Right renal pelvis (tissue), 4 donors: ENCODE measurements at regions not wholly inside any gene's neighbourhood (a gene's known extent, or its start where the extent isn't known, plus 50 kb on each side); places are given as distances from the start of the nearest gene placed in this dataset.

Source experiments
- DNase-seq, 4 donors: peaks; one replicate each; pipeline ENCODE4 v3.0.0-alpha.2; 2013; ENCODE audit warnings: low read depth in 4 of 4, low spot score in 3 of 4, missing footprints in 1 of 4

DNA sequence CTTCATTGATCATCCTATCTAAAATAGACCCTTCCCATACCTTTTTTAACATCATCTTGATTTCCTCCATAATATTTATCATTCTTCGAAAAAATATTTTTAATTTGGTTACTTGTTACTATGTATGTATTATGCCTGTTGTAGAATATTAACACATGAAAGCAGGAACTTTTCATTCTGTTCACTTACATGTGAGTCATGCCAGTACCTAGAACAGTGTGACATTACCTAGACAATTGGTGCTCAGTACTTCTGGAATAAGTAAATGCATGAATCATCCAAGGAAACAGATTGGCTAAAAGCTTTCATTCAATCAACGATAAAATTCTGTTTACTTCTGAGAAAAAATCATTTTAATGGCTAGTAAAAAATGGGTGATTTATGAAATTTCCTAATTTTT, 76.4 kb downstream of the CXXC4 start:
- DNase-seq, result no peak

DNA sequence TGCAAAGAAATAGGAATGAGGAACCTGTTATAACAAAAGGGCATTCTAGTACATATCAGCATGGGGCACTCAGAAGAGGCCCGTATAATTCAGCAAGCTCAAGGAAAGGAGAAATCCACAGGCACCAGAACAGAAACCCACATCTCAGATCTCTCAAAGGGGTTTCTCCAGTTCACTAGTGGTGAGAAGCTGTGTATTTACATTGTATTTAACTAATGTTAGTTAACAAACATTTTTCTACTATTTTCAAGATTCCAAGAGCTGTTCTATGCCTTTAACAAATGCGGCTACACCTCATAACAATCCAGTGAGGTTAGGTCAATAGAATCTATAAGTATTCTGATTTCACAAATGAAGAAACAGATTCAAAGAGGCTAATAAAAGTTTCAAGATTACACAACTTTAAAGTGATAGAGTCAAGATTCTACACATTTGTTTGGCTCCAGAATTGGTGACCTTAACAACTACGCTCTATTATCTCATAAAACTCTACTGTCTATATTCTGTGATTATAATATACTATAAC, 77.3 kb downstream of the CXXC4 start:
- DNase-seq, result no peak

DNA sequence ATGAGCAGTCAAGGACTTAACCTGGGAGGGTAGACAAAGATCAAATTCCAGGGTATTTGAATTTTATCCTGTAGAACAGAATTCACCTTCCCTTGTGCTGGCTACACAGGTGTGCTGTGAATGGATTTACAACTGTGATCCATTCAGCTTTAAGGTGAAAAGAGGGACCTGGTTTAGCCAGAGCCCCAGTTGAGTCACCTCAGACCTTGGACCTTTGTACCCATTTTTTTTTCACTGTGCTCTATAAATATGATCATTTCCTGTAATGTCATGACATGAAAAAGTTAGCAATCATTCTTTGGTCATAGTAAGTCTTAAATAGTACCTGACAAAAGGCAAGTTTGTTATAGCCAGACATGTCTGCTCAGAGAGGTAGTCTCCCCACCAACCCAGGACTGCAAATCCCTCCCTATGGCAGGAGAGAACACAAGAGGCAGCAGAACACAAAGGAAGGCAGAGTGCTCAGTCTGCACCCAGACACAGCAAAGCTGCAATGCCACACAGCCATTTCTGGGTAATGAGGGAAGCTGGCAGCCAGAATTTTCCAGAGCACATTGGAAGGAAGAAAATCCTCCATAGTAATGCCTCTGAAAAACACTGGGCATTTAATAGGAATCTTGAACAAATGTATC, 77.9 kb downstream of the CXXC4 start:
- DNase-seq, result no peak

DNA sequence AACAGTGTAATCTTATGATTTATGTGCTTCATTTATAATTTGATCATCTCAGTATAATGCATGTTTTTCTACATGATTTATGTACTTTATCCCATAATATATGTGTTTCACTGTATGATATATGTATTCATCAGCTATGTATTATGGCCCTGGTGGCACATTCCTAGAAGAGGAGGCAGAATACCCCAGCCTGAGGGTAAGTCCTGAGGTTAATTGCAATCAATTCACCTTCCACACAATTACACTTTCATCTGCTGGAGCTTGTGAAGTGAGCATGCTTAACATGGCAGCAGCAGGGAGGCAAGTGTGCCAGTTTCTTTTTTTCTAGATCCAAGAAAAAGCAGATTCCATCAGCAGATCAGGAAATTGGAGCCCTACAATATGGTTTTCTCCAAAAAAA, 81.2 kb downstream of the CXXC4 start:
- no peak for DNase-seq

DNA sequence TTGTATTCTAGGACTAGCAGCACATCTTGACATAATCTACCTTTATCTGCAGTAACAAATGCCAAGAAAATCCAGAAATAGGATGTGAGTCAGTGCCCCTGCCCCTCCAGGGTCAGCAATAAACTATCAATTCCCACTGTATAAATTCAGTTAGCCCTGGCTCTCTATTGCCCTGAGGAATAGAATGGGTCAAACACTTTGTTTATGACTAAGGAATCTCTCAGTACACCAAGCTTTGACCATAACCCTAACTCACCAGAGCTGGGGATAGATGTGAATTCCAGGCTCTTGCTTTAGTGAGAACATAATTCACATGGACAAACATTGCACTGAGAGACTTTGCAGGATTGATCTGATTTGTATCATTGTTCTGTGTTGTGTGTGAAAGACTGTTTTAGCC, 82.3 kb downstream of the CXXC4 start:
- DNase-seq, result no peak

DNA sequence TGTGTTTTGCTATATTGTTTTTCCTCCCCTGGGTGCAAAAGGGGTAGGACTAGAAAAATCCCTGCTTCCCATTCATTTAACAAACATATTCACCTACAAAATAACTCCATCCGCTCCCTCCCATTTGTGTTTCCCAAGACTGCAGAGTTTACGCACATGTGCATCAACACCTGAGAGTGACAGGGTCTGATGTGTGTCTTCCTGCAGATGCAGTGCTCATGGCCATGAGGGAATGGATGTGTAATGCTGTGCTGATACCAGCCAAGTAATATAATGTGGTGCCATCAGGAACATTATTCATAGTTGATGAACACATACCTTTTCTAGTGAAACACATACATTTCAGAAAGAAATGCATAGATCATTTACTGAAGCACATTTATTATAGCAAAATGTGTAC, 83.2 kb downstream of the CXXC4 start:
- no peak for DNase-seq

DNA sequence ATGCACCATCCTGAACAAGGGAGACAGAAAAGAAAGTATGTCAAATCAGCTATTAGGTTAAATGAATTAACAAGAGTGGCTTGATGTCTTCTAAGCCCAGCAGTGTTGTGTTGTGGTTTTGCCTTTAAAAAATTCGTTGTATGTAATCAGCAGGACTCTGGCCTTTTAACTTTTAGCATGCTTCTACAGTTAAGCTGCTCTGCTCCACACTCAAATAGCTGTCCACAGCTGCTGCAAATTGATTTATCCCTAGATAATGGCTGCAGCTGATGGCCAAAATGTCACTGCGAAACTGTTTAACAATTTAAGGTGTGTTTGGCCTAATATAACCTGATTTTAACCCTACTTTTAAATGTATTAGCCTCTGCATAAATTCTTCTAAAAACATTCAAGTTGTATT, 85.8 kb downstream of the CXXC4 start:
- DNase-seq, result no peak

DNA sequence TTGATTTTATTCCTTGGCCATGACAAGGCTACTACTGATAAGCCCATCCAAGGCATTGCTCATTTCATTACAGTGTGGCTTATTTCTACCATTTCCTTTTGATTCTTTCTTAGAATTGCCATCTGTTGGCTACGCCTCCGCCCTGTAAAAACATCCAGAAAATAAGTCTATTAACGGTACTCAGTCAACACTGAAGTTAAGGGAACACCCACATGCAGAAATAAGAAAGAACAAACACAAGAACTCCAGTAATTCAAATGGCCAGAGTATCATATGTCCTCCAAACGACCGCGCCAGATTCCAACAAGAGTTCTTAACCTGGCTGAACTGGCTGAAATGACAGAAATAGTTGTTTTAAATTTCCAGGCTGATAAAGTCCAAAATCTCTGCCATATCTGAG, 90.3 kb downstream of the CXXC4 start:
- no peak for DNase-seq

DNA sequence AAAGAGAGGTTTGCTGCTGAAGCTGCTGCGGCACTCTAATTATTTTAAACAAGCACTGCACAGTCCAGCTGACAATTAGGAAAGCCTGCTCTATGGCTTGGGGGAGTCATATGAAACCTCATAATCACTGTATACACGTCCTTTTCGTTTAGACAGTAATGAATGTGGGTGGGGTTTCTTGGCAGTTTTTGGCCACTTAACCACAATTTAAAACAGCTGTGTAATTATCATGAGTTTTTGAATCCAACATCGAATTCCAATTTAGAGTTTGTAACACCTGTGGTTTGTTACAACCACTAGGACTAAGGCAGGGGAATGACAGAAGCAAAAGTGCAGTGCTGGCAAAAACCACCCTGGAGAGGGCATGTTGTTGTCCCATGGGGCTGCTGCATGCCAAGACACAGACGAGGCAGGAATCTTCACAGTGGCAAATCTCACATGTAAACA, 99.5 kb downstream of the CXXC4 start:
- no peak for DNase-seq

DNA sequence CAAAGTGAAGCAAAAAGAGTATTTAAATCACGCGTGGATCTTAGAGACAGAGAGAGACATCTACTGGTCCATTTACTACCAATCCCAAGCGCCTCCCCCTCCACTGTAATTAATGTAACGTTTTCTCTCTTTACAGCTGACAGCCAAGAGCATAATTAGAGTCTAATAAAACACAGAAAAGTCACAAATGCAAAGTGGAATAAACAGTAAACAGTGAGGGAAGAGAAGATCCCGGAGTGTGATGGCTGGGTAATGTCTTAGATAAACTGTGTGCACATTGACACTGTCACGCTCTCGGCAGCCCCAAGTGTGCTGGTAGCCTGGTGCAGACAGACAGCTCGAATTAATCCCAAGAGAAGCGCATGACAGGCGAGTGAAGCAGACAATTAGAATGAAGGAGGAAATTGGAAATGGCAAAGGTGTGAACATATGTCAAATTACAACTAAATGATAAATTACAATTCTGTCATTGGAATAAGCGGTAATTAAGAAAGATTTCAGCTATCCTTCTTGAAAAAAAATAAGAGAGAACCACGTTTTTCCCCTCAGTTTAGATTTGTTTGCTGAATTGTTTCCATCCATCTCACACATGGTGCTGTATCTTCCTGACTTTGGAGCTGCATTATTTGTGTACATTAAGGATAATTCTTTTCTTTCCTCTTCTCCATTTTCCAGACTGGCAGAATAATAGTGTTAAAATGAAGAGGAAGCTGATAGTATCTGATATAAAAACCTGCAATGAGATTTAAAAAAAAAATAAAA, 100.1 kb downstream of the CXXC4 start:
- no peak for DNase-seq

DNA sequence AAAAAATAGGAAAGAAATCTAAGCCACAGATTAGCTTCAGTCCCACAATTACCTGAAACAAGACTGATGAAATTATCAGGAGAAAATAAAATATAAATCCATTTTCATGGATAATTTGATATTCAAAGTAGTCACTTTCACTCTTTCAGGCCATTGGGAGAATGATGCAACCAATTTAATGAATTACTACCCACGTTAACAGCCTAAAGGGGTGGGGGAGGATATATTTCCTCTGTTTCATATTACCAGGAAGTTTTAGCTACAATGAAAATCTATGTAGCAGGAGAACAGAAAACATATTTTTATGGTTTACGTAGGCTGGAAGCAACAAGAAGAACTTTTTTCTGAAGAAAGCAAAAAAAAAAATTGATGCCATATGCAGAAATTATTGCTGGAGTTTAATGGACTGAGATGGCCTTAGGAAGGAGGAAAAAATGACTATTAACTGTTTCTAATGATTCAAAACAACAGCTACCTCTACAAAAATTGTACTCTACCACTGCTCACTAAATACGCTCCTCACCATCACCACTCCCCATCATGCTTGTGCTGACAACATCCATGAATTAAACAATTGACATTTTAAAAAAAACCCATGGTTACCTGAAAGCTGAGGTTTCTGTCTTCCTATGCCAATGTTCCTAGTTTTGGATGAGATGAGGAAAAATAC, 100.9 kb downstream of the CXXC4 start:
- DNase-seq, result no peak

DNA sequence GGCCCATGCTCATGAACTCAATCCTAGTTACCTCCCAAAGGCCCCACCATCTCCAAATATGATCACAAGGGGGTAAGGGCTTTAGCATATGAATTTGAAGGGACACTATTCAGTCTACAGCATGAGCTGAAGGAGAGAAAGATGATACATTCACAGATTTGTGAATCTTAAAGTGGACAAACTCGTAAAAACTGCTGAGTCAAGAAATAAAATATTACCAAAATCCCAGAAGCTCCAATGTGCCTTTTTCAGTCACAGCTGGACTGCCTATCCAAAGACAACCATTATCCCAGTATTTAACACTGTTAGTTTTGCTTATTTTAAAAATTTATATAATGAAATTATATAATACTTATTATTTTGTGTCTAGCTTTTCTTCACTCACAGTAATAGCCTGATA, 109.0 kb downstream of the CXXC4 start:
- no peak for DNase-seq

DNA sequence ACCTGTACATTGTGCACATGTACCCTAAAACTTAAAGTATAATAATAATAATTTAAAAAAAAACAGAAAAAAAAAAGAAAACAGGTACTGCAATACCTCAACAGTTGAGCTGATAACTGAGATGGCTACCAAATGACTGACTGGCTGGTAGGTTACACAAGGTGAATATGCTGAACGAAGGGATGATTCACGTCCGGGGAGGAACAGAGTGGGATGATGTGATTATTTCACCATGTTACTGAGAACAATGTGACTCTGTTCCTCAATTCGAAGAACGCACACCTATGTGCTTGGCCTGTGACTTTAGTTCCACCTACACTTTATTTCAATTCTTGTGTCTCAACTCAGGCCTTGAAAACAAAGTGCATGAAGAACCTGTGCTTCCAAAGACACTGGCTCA, 111.7 kb downstream of the CXXC4 start:
- DNase-seq, result no peak

DNA sequence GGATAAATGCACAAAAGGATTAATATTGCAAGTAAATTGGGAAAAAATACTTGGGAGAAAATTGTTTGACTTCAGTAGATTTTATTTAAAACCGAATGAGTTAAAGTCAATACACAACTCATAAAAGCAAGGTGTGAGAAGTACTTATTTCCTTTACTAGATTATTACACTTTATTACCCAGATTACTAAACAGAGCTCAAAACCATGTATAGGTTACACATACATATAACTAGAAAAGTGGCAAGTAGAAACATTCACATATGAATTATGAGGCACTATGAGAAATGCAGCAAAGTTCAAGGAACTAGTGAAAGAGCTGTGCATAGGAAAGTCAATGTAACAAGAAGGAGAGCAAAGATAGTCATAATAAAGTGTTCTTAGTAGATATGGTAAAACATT, 113.0 kb downstream of the CXXC4 start:
- no peak for DNase-seq

DNA sequence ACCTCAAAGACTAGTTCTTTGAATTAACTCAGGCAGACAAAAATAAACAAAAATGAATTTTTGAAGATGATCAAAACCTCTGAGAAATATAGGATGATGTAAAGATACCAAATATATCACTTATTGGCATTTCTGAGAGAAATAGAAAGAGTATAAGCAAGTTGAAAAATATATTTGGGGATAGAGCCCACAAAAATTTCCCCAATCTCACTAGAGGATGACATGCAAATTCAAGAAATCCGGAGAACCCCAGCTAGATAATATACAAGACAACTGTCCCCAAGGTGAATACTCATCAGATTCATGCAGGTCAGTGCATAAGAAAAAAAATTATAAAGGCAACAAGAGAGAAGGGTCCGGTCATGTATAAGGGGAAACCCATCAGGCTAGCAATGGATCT, 129.1 kb downstream of the CXXC4 start:
- DNase-seq, result no peak

DNA sequence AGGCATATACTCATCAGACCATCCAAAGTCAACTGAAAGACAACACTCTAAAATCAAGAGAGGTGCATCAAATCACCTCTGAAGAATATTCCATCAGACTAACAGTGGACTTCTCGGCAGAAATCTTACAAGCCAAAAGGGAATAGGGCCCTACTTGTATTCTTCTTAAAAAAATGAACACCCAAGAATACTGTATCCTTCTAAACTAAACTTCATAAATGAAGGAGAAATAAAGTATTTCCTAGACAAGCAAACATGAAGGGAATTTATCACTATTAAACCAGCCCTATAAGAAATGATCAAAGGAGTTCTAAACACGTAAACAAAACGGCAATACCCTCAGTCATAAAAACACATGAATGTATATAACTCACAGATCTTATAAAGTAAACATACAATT, 141.2 kb downstream of the CXXC4 start:
- no peak for DNase-seq

DNA sequence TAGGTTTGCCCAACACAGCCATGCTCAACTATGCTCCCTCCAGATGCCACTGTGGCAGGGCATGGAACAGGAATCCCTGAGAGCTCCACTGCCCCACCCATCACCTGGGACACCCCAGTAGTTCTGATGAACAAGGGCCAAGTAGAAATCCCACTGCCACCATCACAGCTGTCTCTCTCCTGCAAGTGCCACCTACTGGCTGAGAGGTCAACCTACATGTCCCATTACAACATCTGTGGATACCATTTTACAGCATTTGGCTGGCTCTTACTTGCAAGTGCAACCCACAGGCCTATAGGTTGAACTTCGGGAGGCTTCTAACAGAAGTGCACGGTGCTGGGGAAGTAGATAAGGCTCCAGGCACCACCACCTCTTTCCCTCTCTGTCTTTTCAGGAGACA, 142.5 kb downstream of the CXXC4 start:
- no peak for DNase-seq

DNA sequence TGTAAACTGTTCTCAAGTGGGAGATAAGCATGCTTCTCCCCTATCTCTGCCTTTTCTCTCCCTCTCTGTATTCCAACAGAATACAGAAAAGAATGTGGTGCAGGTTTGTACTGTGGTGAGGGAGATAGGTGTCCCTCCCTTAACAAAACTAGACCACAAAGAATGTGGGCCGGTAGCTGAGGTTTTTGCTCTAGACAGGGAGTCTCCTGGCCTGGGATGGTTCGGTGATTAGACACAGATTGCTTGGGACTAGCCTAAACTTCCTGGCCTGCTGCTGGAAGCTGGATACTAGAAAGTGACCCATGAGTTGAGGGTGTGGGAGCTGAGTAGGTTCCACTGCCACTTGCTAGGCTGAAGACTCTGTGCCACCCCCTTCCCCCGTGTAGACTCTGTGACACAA, 143.0 kb downstream of the CXXC4 start:
- no peak for DNase-seq

DNA sequence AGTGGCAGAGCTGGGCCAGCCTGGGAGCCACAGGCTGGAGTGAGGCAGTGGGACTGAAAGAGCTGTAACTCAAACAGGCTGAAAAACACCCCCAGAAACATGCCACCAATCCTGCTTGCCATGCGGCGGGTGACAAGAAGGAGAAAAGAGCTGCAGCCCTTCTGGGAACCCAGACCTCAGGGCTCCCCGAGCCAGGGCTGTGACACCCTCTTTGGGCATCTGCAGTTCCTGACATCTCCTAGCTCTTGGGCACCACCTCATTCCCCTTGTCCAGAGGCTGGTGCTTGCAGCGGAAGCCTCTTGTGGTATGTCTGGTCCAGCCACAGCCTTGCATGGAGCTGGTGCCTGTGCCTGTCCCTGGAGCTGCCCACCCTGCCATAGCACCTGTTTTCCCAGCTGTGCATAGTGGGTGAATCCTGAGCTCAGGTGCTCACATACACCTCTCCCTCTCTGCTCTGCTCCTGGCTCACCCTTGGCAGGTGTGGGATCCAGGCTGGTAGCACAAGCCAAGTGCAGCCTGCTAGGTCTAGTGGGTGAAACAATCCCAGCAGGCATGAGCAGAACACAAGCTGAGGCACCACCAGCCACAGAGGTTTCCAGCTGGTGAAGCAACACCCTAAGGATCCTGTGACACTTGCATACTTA, 149.0 kb downstream of the CXXC4 start:
- no peak for DNase-seq

DNA sequence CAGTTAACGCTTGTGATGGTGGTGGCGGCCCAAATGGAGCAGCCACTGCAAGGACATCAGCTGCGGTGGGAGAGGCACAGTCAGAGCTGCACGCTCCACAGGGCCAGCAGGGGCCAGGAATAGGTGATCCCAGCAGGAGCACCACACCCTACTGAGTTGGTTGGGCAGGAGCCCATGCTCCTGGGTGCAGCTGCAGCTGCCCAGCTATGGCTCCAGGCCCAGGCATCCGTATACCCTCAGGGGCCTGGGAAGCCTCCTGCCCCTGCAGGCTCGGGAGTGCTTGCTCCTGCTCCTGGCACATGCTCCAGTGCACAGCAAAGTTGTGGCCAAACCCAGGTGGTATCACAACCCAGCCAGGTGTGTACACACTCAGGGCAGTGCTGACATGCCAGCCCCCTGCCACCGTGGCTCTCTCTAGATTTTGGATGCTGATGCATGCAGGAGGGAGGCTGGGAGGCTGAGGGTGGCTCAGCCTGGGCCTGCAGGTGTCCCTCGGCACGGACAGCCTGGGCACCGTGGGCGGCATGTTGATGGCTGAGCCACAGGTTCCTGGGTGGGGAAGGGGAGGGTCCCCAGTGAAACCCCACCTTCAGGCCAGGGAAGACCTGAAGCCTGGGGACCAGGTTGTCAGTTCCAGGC, 150.2 kb downstream of the CXXC4 start:
- DNase-seq, result no peak

DNA sequence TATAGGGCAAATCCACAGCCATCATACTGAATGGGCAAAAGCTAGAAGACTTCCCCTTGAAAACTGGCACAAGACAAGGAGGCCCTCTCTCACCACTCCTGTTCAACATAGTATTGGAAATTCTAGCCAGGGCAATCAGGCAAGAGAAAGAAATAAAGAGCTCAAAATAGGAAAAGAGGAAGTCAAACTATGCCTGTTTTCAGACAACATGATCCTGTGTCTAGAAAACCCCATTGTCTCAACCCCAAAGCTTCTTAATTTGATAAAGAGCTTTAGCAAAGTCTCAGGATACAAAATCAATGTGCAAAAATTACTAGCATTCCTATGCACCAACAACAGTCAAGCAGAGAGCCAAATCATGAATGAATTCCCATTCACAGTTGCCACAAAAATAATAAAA, 160.3 kb downstream of the CXXC4 start:
- DNase-seq, result no peak
